ENCODE measurements at regions not wholly inside any gene's neighbourhood (a gene's known extent, or its start where the extent isn't known, plus 50 kb on each side); places are given as distances from the start of the nearest gene placed in this dataset.

- TF ChIP-seq CTCF (IDR thresholded peaks at IDR 0.05; ENCODE audit: low read length), result no peak
- no peak for TF ChIP-seq EZH2 (IDR thresholded peaks at IDR 0.05; ENCODE audit: borderline replicate concordance, low read length)
Measured at GRCh38 chr2:84285056-84285747, 173.9 kb downstream of the SUCLG1 start.
